HG03108 (cell line): ENCODE measurements at regions not wholly inside any gene's neighbourhood (a gene's known extent, or its start where the extent isn't known, plus 50 kb on each side); places are given as distances from the start of the nearest gene placed in this dataset.

ENCODE experiments used
- ATAC-seq: cut with Tn5 transposase; IDR thresholded peaks from one replicate; pipeline ENCODE4 v1.9.1; 2021; ENCODE audit warnings: moderate library complexity; ENCODE audit not compliant: unreplicated experiment

DNA sequence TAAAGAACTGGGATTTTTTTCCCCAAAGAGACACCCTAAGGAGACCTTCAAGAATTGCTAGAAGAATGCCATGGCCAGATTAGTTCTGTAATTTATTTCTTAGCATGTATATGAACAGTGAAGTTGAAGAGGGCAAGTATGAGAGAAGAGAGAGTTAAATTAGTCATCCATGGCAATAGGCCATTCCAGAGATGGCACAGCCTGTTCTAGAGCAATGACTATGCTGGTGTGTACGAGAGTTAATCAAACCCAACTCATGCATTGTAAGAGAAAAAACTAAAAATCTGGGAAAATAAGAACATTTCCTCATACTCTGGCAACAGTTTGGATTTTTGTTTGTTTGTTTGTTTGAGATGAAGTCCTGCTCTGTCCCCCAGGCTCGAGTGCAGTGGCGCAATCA is 112.1 kb upstream of the PIK3C3 start:
- ATAC-seq, result no peak

DNA sequence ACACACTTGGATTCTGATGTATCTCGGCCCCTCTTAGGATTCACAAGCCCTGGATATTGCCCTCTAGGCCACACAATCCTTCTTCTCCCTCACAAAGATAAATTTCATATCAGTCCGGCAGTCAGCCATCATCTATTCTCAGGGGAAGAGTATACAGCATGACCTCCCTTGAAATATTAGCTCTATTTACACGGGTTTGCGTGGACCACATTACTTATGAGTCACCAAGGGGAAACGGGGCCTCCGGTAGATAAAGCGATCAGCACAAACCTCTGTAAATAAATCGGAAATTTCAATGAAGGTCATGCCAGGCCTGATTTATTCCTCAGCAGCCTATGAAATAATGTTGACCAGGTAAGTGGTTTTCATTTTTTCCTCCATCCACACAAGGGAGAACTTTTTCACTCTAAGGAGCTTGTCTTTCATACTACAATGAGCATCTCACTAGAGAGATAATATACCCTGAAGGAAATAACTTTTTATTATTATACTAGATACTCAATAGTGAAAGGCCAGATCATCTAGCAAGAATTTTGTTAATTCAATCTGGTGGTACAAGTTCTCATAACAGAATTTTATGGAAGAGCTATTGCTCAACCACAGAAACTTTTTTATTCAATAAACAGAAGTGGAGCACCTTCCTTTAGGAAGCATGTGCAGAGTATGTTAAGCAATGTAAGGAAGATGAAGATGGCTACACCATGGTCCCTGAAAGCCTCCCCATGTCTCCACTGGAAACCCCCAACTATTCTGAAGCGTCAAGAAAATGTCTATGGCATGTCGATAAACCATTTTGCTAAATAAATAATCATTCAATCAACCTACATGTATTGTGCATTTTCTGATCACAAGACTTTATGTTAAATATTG is 125.2 kb upstream of the PIK3C3 start:
- ATAC-seq, result no peak

DNA sequence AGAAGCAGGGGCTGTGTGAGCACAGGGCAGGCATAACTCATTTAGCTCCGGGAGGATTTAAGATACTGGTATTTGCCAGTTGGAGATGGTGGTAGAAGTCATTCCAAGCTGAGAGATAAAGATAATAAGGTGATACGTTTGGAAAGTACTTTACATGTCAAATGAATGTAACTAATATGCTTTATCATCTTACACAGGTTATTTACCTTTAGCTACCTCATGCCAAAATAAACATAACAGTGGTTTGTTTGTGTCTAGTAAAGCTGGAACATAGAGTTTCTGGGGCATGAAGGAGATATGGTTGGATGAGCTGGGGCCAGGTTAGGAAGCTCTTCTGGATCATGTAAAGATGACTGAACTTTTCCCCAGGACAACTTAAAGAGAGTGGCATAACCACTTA is 126.9 kb upstream of the PIK3C3 start:
- no peak for ATAC-seq

DNA sequence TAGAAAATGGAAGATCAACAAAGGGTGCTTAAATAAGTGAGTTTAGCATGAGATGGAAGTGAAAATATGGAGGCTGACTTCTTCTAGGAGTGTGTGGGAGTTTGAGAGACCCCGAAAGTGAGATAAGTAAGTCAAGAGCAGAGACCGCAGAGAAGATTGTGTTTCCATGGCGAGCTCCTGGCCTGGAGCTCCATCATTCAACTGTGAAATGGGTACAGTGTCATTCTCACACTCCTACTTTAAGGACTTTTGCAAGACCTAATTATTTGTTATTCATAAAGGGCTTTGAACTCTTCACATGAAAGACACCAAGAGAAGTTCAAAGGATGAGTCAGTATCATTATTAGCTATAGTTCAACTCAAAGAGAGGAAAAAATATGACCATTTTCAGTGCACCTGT is 134.2 kb upstream of the PIK3C3 start:
- no peak for ATAC-seq

DNA sequence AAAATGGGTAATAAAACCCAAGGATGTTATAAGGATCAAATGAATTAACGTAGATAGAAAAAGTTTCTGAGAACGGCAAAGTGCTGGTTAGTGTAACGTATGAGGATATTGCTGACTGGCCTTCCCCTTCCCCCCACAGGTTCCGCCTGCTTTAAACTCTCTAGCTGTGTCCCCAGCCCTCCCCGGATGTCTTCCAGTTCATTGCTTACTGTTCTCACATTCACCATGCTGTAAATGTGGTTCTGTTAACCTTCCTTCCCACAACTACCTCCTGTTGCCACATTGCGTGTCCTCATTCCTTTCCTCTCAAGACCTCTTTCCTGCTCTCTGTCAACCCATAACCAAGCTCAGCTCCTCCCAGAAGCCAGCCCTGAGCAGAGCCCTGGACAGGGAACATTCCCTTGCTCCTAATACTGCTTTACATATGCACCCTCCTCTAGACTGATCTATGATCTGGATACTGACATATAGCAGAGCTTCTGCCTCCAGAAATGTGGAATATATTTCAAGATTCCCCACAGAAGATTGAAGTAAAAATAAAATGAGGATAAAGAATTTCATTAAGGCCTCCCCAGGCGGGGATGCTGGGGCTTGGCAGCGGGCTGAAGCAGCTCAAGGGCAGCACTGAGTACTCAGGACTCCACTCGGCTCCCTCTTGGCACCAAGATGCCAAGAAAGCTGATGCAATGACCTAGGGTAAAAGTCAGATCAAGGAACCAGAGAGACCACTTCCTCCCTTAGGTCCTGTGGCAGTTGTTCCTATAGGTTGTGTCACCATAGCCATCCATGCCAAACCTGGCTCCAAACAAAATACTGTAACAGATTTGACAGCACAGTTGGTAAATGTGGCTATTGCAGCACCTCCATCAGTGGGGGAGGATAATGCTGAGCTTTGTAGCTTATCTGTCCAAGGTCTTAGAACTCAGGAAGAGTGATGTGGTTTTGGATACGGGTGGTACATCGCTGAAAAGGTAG is 136.4 kb upstream of the PIK3C3 start:
- ATAC-seq, result no peak

DNA sequence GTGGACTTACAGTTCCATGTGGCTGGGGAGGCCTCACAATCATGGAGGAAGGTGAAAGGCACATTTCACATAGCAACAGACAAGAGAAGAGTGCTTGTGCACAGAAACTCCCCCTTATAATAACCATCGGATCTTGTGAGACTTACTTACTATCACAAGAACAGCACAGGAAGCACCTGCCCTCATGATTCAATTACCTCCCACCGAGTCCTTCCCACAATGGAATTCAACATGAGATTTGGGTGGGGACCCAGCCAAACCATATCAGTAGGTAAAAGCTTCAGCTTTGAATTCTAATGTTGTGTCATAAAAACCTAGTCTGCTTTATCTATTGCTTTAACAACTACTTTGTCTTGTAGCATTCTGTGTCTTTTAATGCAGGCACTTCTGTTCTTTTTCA is 140.4 kb upstream of the PIK3C3 start:
- ATAC-seq, result no peak

DNA sequence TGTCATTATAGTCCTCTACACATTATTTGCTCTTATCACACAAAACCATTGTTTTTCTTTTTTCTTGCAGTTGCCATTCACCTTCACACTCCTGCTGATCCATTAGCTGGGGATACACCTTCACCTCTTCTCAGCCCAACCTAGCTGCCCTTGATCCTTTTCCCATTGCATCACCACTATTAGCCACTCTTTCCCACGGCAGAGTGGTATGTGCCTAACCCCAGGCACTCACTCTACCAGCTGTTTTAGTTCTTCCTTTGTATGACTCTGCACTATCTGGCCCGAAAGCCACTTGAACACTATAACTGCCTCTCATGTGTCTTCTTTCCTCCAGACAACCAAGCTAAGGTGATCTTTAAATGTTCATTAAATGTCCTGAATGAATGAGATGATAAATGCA is 145.4 kb upstream of the PIK3C3 start:
- no peak for ATAC-seq

DNA sequence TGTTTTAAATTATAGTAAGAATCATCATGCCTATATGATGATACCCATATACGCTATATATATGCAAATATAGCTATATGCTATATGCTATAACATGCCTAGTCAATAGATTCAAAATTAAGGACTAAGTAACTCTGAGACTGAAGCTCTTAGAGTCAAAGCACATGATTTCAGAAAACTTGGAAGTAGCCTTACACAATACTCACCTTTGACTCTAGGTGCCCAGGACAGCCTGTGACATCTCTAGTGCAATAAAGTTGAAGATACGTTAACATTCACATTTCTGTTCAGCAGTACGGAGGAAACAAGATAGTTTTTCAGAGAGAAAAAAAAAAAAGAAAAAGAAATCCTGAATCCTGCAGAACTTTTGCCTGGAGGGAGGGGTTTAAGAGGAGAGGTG is 149.7 kb upstream of the PIK3C3 start:
- ATAC-seq, result no peak

DNA sequence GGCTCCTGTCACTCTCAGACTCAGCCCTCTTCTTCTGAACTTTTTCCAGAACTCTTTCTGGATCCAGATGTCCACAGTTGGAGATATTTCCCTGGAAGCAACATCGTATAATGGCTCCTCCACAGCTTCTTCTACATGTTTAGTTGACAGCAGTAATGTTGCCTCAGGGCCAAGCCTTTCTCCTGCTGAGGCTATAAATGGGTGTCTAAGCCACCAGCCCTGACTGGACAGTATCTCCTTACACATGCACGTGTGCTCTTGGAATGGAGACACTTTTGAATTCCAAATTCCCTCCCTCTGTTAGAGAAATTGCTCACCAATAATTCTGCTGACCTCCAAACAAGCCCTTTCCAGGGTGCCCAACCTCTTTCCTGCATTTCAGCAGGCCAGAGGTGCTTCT is 156.2 kb upstream of the PIK3C3 start:
- no peak for ATAC-seq

DNA sequence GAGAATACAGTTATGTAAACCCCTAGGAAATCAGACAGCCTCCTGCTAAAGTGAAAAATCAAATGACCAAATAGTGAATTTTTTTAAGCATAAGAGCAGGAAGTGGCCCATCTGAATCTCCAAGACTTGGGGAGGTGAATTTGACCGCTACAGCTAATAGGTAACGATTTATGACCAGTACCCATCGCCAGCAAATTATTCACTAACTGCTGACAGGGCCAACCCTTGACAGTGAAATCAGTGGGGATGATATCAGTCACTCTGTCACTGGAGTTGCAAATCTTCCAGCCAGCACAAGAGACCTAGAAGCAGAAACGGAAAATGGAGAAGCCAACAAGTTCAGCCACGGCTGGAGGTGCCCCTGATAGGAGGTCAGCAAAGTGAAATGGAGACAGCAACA is 164.3 kb upstream of the PIK3C3 start:
- no peak for ATAC-seq

DNA sequence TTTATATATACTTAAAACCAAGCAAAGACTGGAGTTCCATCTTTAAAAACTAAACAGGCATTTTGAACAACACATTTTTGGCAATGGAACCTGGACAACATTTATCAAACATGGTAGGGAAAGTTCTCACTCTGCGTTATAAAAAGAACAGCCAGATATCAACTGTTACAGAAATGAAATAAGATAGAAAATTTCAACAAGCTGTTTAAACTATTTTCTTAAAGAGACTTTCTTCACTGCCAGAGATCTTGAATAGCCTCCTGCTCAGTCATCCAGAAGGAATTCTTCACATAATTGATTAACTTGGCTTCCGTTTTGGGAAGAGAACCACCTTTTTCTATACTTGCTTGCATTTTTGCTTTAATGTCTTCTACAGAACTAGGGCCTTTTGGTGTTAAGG is 166.0 kb upstream of the PIK3C3 start:
- no peak for ATAC-seq

DNA sequence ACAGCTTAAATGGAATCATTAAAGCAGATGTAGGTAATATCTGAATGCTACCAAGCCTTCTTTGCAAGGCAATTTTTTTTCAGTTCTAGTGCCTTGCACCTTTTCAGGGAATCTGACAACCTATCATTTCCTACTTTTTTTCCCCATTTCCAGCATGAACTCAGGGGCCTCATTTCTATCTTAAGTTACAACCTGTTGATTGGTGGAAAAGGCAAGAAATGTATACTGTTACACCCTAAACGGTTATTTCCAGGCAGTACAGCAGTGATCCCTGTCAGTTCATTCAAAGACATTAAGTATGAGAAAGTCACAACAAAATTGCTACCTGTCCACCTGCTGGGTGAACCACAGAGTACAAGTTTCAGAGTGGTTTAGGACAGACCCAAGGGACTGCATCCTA is 171.2 kb upstream of the PIK3C3 start:
- no peak for ATAC-seq

DNA sequence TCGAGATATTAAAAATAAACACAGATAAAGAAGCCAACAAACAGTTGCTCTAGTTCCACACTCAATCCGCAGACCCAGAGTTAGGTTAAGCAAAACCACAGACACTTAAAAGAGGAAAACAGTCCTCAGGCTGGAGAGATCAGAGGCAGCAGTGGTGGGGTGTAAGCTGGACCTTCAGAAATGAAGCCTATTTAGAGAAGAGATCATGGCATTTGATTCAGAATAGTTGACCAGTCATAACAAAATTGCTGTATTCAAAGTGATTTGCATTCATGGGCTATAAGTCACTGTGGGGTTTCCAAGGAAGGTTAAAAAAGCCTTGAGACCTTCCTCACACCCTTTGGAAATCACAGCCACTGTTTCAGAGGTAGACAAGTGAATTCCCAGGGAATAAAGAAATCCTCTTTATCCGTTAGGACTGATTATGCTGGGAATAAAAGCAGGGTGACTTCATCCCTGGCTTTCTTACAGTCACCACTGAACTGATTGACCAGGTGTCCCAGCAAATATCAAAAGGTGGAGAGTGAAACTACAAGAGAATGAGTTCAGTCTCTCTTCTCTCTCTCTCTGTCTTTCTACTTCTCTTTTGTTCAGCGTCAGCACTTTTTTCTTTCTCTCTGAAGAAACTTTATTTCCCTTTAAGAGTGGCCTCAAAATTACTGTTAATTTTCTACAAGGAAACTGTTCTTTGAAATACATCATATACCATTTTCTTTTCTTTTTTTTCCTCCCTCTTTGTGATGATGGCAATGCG is 171.8 kb upstream of the PIK3C3 start:
- ATAC-seq, result no peak

DNA sequence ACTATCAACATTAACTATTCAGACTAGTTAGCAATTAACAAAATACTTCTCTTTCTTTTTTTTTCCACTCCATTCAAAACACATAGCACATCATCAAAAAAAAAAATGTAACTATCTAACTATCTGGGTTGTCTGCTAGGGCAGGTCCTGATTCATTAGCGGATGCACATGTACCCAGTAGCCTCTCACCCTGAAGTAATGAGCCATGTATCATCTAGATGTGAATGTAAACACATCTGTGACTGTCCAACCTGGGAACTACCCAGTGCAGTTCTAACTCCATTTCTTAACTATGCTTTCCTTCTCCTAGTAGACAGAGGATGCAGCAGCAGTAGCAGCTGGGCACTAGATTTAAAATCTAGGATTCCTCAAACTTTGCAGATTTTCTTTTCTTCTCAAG is 183.1 kb upstream of the PIK3C3 start:
- no peak for ATAC-seq

DNA sequence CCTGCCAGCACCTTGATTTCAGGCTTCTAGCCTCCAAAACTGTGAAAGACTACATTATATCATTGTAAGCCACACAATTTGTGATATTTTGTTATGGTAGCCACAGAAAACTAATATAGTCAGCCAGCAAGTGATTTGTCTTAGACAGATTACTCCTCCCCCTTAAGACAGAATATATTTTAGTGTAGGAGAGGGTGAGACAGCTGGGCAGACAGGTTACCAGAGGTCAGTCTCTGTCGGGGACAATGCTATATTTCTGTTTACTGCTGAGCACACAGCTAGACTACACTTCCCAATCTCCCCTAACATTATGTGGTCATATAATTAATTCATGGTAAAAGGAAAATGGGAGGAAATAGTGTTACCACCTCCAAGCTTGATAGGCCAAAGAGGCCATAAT is 185.8 kb upstream of the PIK3C3 start:
- no peak for ATAC-seq

DNA sequence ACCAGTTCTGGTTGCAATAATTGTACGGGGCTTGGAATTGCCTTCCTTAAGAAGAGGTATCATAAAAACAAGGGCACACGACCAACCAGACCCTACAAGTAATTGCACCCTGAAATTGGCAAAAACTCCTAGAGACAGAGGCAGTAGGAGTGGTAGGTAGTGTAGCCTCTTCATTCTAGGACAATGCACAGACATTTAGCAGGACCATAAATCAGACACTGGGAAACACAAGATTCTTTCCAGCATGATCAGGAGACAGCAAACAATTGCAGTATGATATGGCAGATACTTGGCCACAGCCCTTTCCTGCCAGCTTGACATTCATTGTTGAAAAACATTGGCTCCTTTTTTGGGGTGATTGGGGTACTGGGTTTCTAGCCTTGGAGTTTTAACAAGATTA is 186.6 kb upstream of the PIK3C3 start:
- no peak for ATAC-seq

DNA sequence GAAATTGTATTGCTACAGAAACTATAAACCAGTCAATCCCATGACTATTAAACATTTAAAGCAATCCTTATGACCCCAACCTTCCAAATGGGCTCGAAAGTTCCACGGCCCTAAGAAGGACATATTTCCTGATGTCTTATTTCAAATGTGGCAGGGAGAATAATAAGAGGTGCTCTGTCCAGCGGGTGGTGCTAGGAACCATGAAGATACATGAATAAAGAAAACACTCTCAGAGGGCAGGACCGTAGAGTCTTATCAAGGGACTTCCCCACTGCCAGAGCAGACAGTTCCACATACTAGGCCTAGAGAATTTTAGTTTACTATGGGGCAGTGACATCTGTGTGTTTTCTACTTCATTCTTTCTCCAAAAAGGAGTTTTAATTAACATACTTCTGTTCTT is 187.1 kb upstream of the PIK3C3 start:
- no peak for ATAC-seq

DNA sequence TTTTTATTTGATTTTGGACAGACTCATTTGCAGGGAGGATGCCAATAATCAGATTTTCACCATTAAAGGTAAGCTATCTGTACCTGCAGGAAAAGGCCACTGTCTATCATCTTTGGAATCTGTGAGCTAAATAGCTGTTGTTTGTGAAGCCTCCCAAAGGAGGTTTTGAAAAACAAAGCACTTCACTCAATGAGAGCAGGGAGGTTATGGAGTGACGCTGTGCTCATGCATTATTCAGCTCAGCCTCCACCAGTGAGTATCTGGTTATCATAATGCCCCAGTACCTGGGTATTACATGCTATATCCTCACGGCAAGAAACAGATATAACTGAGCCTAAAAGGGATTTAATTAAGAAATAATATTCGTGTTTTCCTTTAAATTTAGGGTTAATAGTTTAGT is 189.6 kb upstream of the PIK3C3 start:
- no peak for ATAC-seq

DNA sequence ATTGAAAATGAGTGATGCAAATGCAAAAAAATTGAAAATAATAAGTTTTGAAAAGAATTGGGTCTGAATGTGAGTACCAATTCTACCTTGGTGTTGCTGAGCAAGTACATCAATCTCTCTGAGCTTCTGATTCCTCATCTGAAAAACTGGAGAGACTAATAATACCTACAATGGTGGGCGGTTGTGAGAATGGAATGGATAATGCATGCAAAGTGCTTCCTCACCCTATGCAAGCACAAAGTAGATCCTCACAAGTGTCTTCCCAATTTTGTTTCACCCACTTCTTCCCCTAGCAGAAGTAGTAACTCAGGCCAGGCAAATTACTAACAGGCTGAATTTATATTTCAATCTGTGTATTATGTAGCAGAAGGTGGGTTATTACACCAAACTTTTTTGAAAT is 191.7 kb upstream of the PIK3C3 start:
- no peak for ATAC-seq

DNA sequence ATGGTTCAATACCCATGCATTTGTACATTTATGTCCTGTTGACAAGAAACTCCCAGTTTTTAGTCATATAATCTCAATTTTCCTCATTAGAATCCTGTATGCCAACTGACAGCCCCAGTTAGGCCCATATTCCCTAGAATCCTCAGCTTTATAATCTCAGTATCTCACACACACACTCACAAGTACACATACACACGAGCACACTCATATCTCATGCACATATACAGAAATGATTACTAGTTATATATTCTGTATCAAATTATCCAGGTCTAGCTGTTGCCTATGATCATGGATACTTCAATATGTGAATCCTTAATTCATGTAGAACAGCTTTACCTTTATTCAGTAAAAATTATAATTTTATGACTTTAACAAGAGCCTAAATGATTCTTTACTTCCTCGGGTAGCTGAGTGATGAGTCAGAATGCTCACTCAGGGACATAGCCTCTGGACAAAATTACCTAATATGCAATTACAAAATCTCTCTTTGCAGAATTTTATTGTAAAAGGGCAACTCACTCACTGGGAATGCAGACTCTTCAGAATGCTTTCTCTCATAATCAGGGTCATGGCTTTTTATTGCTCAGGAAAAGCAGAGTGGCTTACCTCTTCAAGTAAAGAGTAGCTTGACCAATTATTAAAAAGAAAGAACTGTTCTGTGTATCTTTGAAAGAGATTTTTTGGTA is 193.6 kb upstream of the PIK3C3 start:
- ATAC-seq, result no peak

DNA sequence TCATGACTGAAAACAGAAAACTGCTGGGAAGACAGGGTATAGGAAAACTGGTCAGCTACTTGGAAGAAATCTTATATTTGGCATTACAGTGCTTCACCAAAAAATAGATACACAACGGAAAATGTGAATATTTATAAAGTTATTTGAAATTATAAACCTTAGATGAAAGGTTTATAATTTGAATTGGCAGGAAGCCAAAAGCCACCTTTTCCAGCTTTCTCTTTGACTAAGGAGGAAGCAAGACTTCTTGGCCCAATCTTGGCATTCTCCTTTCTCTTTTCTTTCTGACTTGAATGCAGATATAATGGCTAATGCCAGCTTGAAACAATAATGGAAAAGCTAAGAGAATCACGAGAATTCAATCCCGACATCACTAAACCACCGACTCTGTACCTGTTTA is 196.5 kb upstream of the PIK3C3 start:
- no peak for ATAC-seq
